Activated CD4-positive, alpha-beta T cell treated with anti-CD3 and anti-CD28 coated beads, Interleukin-2, amount 50 U/mL, for 1 hour (primary cell): ENCODE measurements at regions not wholly inside any gene's neighbourhood (a gene's known extent, or its start where the extent isn't known, plus 50 kb on each side); places are given as distances from the start of the nearest gene placed in this dataset.

Source experiments
- DNase-seq: peaks from one replicate; pipeline ENCODE4 v3.0.0-alpha.2; 2020

- DNase-seq: no peak
Measured at GRCh38 chr13:106295971-106296370, 239.5 kb downstream of the EFNB2 start.

DNA sequence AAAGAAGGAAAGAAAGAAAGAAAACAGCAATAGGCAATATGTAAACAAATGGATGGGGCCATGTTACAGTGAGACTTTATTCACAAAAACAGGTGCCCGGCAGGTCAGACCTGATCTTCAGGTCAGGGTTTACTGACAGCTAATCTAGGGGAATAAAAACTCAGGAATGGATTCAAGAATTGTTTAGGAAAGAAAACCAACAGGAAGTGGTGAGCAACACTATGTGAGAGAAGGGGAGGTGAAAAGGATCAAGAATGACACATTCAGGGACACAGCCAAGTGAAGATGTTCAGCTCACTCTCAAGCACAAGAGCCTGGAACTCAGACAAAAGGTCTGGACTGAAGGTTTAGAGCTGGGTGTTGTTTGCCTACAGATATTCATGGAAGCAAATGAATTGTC lies 244.5 kb downstream of the EFNB2 start:
- no peak for DNase-seq

GRCh38 chr13:106287351-106287750 lies 248.1 kb downstream of the EFNB2 start:
- DNase-seq: no peak

DNA sequence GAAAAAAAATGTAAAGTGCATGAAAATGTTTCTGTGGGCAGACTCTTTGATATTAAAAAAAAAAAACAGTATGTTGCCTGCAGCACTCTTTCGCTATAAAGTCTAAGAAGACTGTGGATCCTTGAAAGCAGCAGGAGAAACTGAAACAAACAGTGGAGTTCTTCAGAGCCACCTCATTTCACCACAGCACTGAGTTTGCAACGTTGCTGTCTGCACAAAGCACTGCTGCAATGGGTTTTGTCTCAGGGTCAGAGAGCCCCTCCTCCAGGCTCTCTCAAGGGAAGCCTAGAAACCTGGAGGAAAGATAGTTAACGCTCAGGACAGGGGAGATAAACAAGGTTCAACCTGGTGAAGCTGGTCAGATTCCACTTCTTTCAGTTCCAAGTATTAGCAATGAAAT lies 248.7 kb downstream of the EFNB2 start:
- no peak for DNase-seq

GRCh38 chr13:106284358-106284757 lies 251.1 kb downstream of the EFNB2 start:
- no peak for DNase-seq

GRCh38 chr13:106281426-106281825 lies 254.0 kb downstream of the EFNB2 start:
- no peak for DNase-seq

GRCh38 chr13:106277484-106278154 lies 257.8 kb downstream of the EFNB2 start:
- no peak for DNase-seq

DNA sequence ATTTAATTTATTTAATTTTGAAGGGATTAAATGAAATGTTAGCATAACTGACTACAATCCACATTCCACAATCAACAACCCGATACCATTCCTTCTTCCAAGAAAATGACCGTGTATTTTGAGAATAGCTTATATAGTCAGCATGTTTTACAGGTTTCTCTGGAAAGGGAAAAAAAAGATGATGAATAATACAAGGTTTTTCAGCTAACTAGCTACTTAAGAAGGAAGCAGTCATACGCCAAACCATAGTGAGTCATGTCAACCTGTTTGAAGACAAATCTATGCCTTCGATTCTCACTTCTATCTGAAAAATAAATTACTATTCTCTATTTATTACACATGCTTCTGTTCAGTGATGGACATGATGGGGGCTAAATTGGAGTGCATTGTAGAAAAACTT lies 258.6 kb downstream of the EFNB2 start:
- no peak for DNase-seq

GRCh38 chr13:106275446-106276032 lies 259.9 kb downstream of the EFNB2 start:
- DNase-seq: no peak

DNA sequence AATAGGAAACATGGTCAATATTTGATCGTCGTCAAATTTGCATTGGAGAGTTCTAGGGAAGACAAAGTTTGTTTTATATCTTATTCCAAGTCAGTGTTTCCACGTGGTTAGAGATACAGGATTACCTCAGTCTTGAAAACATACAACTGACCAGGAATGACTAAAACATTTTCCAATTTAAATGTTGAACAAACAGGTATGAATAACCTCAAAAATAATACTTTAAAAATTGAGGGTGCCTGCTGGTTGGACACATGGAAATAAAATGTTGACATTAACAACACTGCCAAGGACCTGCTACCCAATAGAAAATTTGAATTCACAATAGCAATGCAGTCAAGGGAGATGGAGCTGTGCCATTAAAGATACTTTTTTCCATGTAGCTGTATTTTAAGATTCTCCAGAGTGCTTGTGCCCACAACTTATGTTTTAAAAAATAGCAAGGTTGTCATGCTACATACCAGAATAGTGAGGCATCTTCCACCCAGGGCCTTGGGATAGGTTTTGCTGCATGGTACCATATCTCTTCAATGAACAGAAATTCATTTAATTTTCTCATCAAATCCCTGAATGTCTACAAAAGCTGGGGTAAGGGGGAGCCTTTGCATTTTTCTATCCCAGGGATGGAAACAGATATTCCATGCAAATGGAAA lies 260.8 kb downstream of the EFNB2 start:
- DNase-seq: no peak

- DNase-seq: no peak
Measured at GRCh38 chr13:106263801-106264200, 271.7 kb downstream of the EFNB2 start.

- DNase-seq: no peak
Measured at GRCh38 chr13:106262886-106263285, 272.6 kb downstream of the EFNB2 start.

- DNase-seq: no peak
Measured at GRCh38 chr13:106261450-106261849, 274.0 kb downstream of the EFNB2 start.

DNA sequence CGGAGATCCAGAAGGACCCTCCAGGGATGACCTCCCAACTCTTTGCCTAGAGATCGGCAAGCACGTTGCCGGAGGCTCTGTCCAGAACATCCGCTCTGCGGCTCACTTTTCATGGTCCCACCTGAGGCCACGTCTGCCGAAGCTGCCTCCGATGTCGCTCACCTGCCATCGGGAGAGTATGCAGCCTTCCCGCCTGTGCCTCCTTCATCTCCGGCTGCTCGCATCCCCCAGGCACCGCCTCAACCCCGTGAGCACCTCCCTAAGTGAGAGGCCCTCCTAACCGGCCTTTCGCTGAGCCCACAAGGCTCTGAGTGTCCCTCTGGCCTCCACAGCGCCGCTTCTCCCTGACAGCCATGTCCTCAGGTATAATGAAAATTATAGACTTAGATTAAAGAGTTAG lies 275.1 kb downstream of the EFNB2 start:
- DNase-seq: no peak

- DNase-seq: no peak
Measured at GRCh38 chr13:106259928-106260327, 275.5 kb downstream of the EFNB2 start.

- DNase-seq: no peak
Measured at GRCh38 chr13:106246666-106247188, 288.7 kb downstream of the EFNB2 start.

DNA sequence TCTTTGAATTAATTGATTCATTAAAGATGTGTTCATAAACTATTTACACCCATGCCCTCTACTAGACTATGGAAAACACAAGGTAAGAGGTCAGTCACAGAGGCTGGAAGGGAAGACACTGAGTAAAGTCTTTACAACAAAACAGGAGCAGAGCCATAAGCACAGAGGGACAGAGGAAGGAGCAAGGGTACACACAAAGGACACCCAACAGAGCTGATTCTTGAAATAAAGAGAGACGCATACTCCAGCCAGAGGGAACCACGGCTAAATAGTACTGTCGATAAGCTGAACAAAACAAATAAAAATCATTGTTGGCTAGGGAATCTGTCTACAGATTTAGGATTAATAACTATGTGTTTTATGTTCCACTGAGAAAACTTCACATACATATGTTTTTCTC lies 289.2 kb downstream of the EFNB2 start:
- DNase-seq: no peak

GRCh38 chr13:106243011-106243565 lies 292.4 kb downstream of the EFNB2 start:
- no peak for DNase-seq

GRCh38 chr13:106241974-106242953 lies 293.2 kb downstream of the EFNB2 start:
- no peak for DNase-seq

GRCh38 chr13:106238690-106239089 lies 296.8 kb downstream of the EFNB2 start:
- no peak for DNase-seq

GRCh38 chr13:106234636-106235035 lies 300.8 kb downstream of the EFNB2 start:
- DNase-seq: no peak

GRCh38 chr13:106233134-106233735 lies 302.2 kb downstream of the EFNB2 start:
- DNase-seq: no peak
